H9 (cell line): ENCODE measurements at regions not wholly inside any gene's neighbourhood (a gene's known extent, or its start where the extent isn't known, plus 50 kb on each side); places are given as distances from the start of the nearest gene placed in this dataset.

Source experiments
- DNase-seq: peaks from one replicate; pipeline ENCODE4 v3.0.0-alpha.2; 2017
- H2AFZ ChIP-seq: one replicate; pipeline ENCODE4 v1.6.1; 2013; ENCODE audit warnings: mild to moderate bottlenecking, low read length, control low read depth, moderate library complexity
- H2AK5ac ChIP-seq: 2 replicates; pipeline ENCODE4 v1.6.1; 2013; ENCODE audit warnings: low read length, control low read depth, mixed read lengths; ENCODE audit not compliant: insufficient read length
- H2BK120ac ChIP-seq: one replicate; pipeline ENCODE4 v1.6.1; 2013; ENCODE audit warnings: low read depth, mild to moderate bottlenecking, low read length, control low read depth, inconsistent platforms; ENCODE audit not compliant: poor library complexity, severe bottlenecking
- H2BK12ac ChIP-seq: 2 replicates; pipeline ENCODE4 v1.6.1; 2013; ENCODE audit warnings: low read length, control low read depth, mixed read lengths, low read depth; ENCODE audit not compliant: insufficient read length
- H2BK15ac ChIP-seq: 2 replicates; pipeline ENCODE4 v1.6.1; 2013; ENCODE audit warnings: low read depth, low read length, control low read depth
- H2BK20ac ChIP-seq: one replicate; pipeline ENCODE4 v1.6.1; 2013; ENCODE audit warnings: low read depth, mild to moderate bottlenecking, low read length, control low read depth, inconsistent platforms; ENCODE audit not compliant: poor library complexity, severe bottlenecking
- H2BK5ac ChIP-seq: 2 replicates; pipeline ENCODE4 v1.6.1; 2013; ENCODE audit warnings: low read length, control low read depth, mixed read lengths; ENCODE audit not compliant: insufficient read length
- H3K14ac ChIP-seq: 2 replicates; pipeline ENCODE4 v1.6.1; 2013; ENCODE audit warnings: low read length, control low read depth; ENCODE audit not compliant: insufficient read depth
- H3K18ac ChIP-seq: 2 replicates; pipeline ENCODE4 v1.6.1; 2013; ENCODE audit warnings: low read depth, mild to moderate bottlenecking, mixed read lengths, low read length, control low read depth; ENCODE audit not compliant: insufficient read length
- H3K23ac ChIP-seq: 2 replicates; pipeline ENCODE4 v1.6.1; 2013; ENCODE audit warnings: low read length, control low read depth, mixed read lengths, low read depth; ENCODE audit not compliant: insufficient read length
- H3K23me2 ChIP-seq: 2 replicates; pipeline ENCODE4 v1.6.1; 2013; ENCODE audit warnings: low read depth, mild to moderate bottlenecking, mixed read lengths, low read length, control low read depth; ENCODE audit not compliant: insufficient read length, poor library complexity, severe bottlenecking
- H3K27ac ChIP-seq: 2 replicates; pipeline ENCODE4 v1.5.1; 2013; ENCODE audit warnings: low read length, control low read depth, mixed read lengths, low read depth; ENCODE audit not compliant: insufficient read length
- H3K27me3 ChIP-seq: 2 replicates; pipeline ENCODE4 v1.6.1; 2013; ENCODE audit warnings: low read length, control low read depth, inconsistent platforms; ENCODE audit not compliant: insufficient read depth
- H3K4ac ChIP-seq: 2 replicates; pipeline ENCODE4 v1.6.1; 2013; ENCODE audit warnings: low read depth, mild to moderate bottlenecking, control low read depth, inconsistent platforms, low read length, moderate library complexity
- H3K4me1 ChIP-seq: 2 replicates; pipeline ENCODE4 v1.6.1; 2013; ENCODE audit warnings: low read length, control low read depth, inconsistent platforms; ENCODE audit not compliant: insufficient read depth
- H3K4me2 ChIP-seq: 2 replicates; pipeline ENCODE4 v1.6.1; 2013; ENCODE audit warnings: low read length, control low read depth, mixed read lengths; ENCODE audit not compliant: insufficient read length, insufficient read depth
- H3K56ac ChIP-seq: 2 replicates; pipeline ENCODE4 v1.6.1; 2013; ENCODE audit warnings: low read depth, mild to moderate bottlenecking, mixed read lengths, low read length, control low read depth; ENCODE audit not compliant: insufficient read length
- H3K79me1 ChIP-seq: 2 replicates; pipeline ENCODE4 v1.6.1; 2013; ENCODE audit warnings: low read depth, mild to moderate bottlenecking, moderate library complexity, low read length, control low read depth, inconsistent platforms; ENCODE audit not compliant: insufficient read depth, poor library complexity, severe bottlenecking
- H3K79me2 ChIP-seq: 2 replicates; pipeline ENCODE4 v1.6.1; 2013; ENCODE audit warnings: low read length, control low read depth, inconsistent platforms; ENCODE audit not compliant: insufficient read depth
- H3K9ac ChIP-seq: 2 replicates; pipeline ENCODE4 v1.6.1; 2013; ENCODE audit warnings: low read length, control low read depth, mixed read lengths; ENCODE audit not compliant: insufficient read length; ENCODE audit errors: extremely low read depth
- H3K9me3 ChIP-seq: one replicate; pipeline ENCODE4 v1.6.1; 2013; ENCODE audit warnings: low read depth, low read length, inconsistent platforms; ENCODE audit not compliant: control insufficient read depth
- H3T11ph ChIP-seq: one replicate; pipeline ENCODE4 v1.6.1; 2013; ENCODE audit warnings: mild to moderate bottlenecking, low read length, control low read depth, inconsistent platforms
- H4K20me1 ChIP-seq: one replicate; pipeline ENCODE4 v1.6.1; 2013; ENCODE audit not compliant: control insufficient read depth, insufficient read length, insufficient read depth
- H4K5ac ChIP-seq: 2 replicates; pipeline ENCODE4 v1.6.1; 2013; ENCODE audit warnings: low read depth, mild to moderate bottlenecking, mixed read lengths, low read length, control low read depth; ENCODE audit not compliant: insufficient read length
- H4K8ac ChIP-seq: replicated peaks from 2 replicates; pipeline ENCODE4 v1.6.1; 2013; ENCODE audit warnings: low read length, control low read depth, mixed read lengths, low read depth; ENCODE audit not compliant: insufficient read length
- H4K91ac ChIP-seq: 2 replicates; pipeline ENCODE4 v1.6.1; 2013; ENCODE audit warnings: low read depth, mild to moderate bottlenecking, moderate library complexity, mixed read lengths, low read length, control low read depth; ENCODE audit not compliant: insufficient read length
- H3K27ac Mint-ChIP-seq, 3 experiments: 2 replicates in 2 of 3; 3 replicates in 1 of 3; pipeline ENCODE4 v1.8.0; 2020 to 2021; ENCODE audit warnings: mixed read lengths in 3 of 3, mild to moderate bottlenecking in 1 of 3, moderate library complexity in 1 of 3
- H3K27me3 Mint-ChIP-seq: 2 replicates; pipeline ENCODE4 v1.8.0; 2021; ENCODE audit warnings: low read depth, mild to moderate bottlenecking, moderate library complexity, mixed read lengths
- H3K36me3 Mint-ChIP-seq, 3 experiments: 2 replicates in 2 of 3; 3 replicates in 1 of 3; pipeline ENCODE4 v1.8.0; 2020 to 2021; ENCODE audit warnings: low read depth in 3 of 3, mixed read lengths in 3 of 3; ENCODE audit not compliant: insufficient read depth in 1 of 3
- H3K4me1 Mint-ChIP-seq, 2 experiments: 2 replicates each; pipeline ENCODE4 v1.8.0; 2020; ENCODE audit warnings: mixed read lengths in 2 of 2
- H3K4me3 Mint-ChIP-seq, 2 experiments: 2 replicates in 1 of 2; 3 replicates in 1 of 2; pipeline ENCODE4 v1.8.0; 2020 to 2021; ENCODE audit warnings: mild to moderate bottlenecking in 2 of 2, mixed read lengths in 2 of 2, moderate library complexity in 1 of 2
- H3K9me3 Mint-ChIP-seq, 2 experiments: 2 replicates in 1 of 2; 3 replicates in 1 of 2; pipeline ENCODE4 v1.8.0; 2020; ENCODE audit warnings: mild to moderate bottlenecking in 2 of 2, mixed read lengths in 2 of 2, moderate library complexity in 1 of 2
- CTCF ChIP-seq: fragments of 200-600 bp; sonication (generic); conservative IDR thresholded peaks from 3 replicates; pipeline ENCODE4 v1.8.0; 2021; ENCODE audit warnings: antibody characterized with exemption, mild to moderate bottlenecking
- WGBS: extraction: QIAGEN DNeasy Blood & Tissue Kit; methylation state at CpG from one replicate; pipeline ENCODE4 v1.1.7; 2013; ENCODE audit warnings: missing lambda C conversion rate, low lambda C conversion rate, mixed read lengths; ENCODE audit not compliant: insufficient read length; ENCODE audit errors: extremely low coverage; 5-methylcytosine and 5-hydroxymethylcytosine counted together

GRCh38 chr21:20515446-20515845 is 482.8 kb upstream of the NCAM2 start:
- TF ChIP-seq CTCF, result no peak
- Histone ChIP-seq H3K79me2 (no peaks in the 10 kb centered on the region), H3K9ac (no peak overlapping the region), H3K27me3 (no peaks in the 10 kb centered on the region), H3K56ac (no peak overlapping the region), H3K23me2 (no peaks in the 10 kb centered on the region), H4K20me1 (no peaks in the 10 kb centered on the region), H4K91ac (no peak overlapping the region), H3K79me1 (no peaks in the 10 kb centered on the region), H3K14ac (no peak overlapping the region), H3T11ph (no peak overlapping the region), H2BK120ac (no peak overlapping the region), H3K9me3 (no peaks in the 10 kb centered on the region), H3K27ac (no peak overlapping the region), H2BK15ac (no peak overlapping the region), H3K4ac (no peak overlapping the region), H3K4me2 (no peak overlapping the region), H2BK5ac (no peak overlapping the region), H2AFZ (no peak overlapping the region), H3K18ac (no peak overlapping the region), H4K8ac (no peak overlapping the region), H4K5ac (no peak overlapping the region), H2BK20ac (no peak overlapping the region), H3K23ac (no peak overlapping the region), H3K4me1 (no peaks in the 10 kb centered on the region), H2BK12ac (no peak overlapping the region), H2AK5ac (no peak overlapping the region)
- Mint-ChIP-seq H3K27ac (no peak overlapping the region), H3K27me3 (no peaks in the 10 kb centered on the region), H3K36me3 (peaks cover 0 to 12% (median 2%) of the 10 kb centered on the region in 3 experiments; a peak in 3 of 7 replicates), H3K4me3 (no peak overlapping the region), H3K4me1 (no peaks in the 10 kb centered on the region), H3K9me3 (peaks cover 6 to 8% of the 10 kb centered on the region in 2 experiments; a peak in 4 of 5 replicates)
- no peak for DNase-seq
- no CpG with 5 or more reads among the region's 3 CpGs for WGBS
